Esophagus squamous epithelium (tissue), 5 donors: ENCODE measurements at regions not wholly inside any gene's neighbourhood (a gene's known extent, or its start where the extent isn't known, plus 50 kb on each side); places are given as distances from the start of the nearest gene placed in this dataset.
"Not testable (repeated sequence)": the region's sequence is repeated elsewhere in the genome, so short reads cannot be mapped to it uniquely, and the experiment has no call there.

ENCODE experiments used
- DNase-seq: peaks from one replicate; lab custom pipeline; 2025; lab: John Stamatoyannopoulos, UW
- H3K27ac ChIP-seq, 4 donors: fragments of 200-600 bp; sonication (generic); one replicate each; pipeline ENCODE4 v1.5.1; 2016 to 2019; ENCODE audit warnings: mild to moderate bottlenecking in 1 of 4
- H3K27me3 ChIP-seq, 4 donors: fragments of 200-600 bp; sonication (generic); 1 replicate in 3 of 4; 2 replicates in 1 of 4; pipeline versions ENCODE4 v1.5.1 to v1.6.0; 2017 to 2021; ENCODE audit warnings: antibody characterized with exemption in 1 of 4
- H3K36me3 ChIP-seq, 3 donors: fragments of 200-600 bp; sonication (generic); one replicate each; pipeline ENCODE4 v1.5.1; 2016 to 2019
- H3K4me1 ChIP-seq, 3 donors: fragments of 200-600 bp; sonication (generic); one replicate each; pipeline ENCODE4 v1.5.1; 2017 to 2019
- H3K4me3 ChIP-seq, 4 donors: fragments of 200-600 bp; sonication (generic); 1 replicate in 3 of 4; 2 replicates in 1 of 4; pipeline ENCODE4 v1.5.1; 2016 to 2019; ENCODE audit warnings: mild to moderate bottlenecking in 2 of 4, moderate library complexity in 1 of 4
- H3K9me3 ChIP-seq, 3 donors: fragments of 200-600 bp; sonication (generic); one replicate each; pipeline ENCODE4 v1.5.1; 2016 to 2019
- CTCF ChIP-seq, 6 experiments: fragments of 450-650 bp in 4 of 6; fragments of 200-600 bp in 2 of 6; sonication (generic) in 2 of 6; IDR thresholded peaks; one replicate each; pipeline ENCODE4 v1.5.1; 2016 to 2019; ENCODE audit warnings: antibody characterized with exemption in 6 of 6, mild to moderate bottlenecking in 4 of 6, moderate library complexity in 4 of 6
- POLR2A ChIP-seq, 4 donors: fragments of 450-650 bp; IDR thresholded peaks; one replicate each; pipeline ENCODE4 v1.6.1; 2017; ENCODE audit warnings: antibody characterized with exemption in 4 of 4, mild to moderate bottlenecking in 4 of 4, moderate library complexity in 3 of 4
- WGBS, 2 donors: methylation state at CpG; one replicate each; pipeline ENCODE4 v1.1.5; 2018; 5-methylcytosine and 5-hydroxymethylcytosine counted together
- intact Hi-C: fragments of 100-400 bp; cut with DNase I; formaldehyde crosslinking; loops from one replicate; pipeline ENCODE4 v1.15.0; 2022
- donor health status: DM: yes; HTN: yes; CAD: no.

GRCh38 chr11:33953289-33953688, 61.4 kb upstream of the LMO2 start:
- Histone ChIP-seq H3K9me3 (no peaks in the 10 kb centered on the region), H3K4me1 (peaks cover 0 to 8% (median 0%) of the 10 kb centered on the region in 3 donors), H3K27me3 (no peaks in the 10 kb centered on the region), H3K4me3 (no peak overlapping the region), H3K27ac (no peak overlapping the region), H3K36me3 (no peaks in the 10 kb centered on the region)
- no peak for DNase-seq
- intact Hi-C loops: no loop called here
- TF ChIP-seq CTCF (IDR thresholded peaks at IDR 0.05) (no peak), POLR2A (IDR thresholded peaks at IDR 0.05) (no peak)
- 30 to 38% methylated on average over 5 of the region's 5 CpGs for WGBS, 2 donors

DNA sequence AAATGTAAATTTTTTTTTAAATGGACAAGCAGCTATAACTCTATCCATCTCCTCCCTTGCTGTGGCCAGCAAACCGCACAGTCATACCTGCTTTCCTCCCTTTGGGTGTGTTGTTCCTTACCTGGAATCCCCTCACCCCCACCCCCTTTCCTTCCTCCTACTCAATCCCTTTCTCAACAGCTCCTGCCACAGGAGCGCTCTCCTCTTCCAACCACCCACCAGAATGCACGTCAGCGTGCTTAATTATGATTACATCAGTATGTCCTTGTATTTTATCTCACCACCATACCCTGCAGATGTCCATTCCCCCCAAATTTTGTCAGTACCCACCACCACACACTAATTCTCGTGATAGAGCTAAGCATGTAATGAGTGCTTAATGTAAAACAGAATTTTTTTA, 60.9 kb upstream of the LMO2 start:
- no peaks in the 10 kb centered on the region for H3K36me3 ChIP-seq
- intact Hi-C loops: no loop called here
- no peaks in the 10 kb centered on the region for H3K9me3 ChIP-seq
- H3K4me1 ChIP-seq: peaks cover 0 to 8% (median 0%) of the 10 kb centered on the region in 3 donors
- WGBS, 2 donors: 72 to 78% methylated on average over 5 of the region's 5 CpGs
- H3K27me3 ChIP-seq: no peaks in the 10 kb centered on the region
- no peak for TF ChIP-seq POLR2A (IDR thresholded peaks at IDR 0.05)
- TF ChIP-seq CTCF (IDR thresholded peaks at IDR 0.05): no peak
- DNase-seq: no peak
- H3K4me3 ChIP-seq: no peak overlapping the region
- no peak overlapping the region for H3K27ac ChIP-seq

- H3K27ac ChIP-seq: no peak overlapping the region
- H3K9me3 ChIP-seq: no peaks in the 10 kb centered on the region
- peaks cover 0 to 8% (median 0%) of the 10 kb centered on the region in 3 donors for H3K4me1 ChIP-seq
- intact Hi-C loops: no loop called here
- 82 to 91% methylated on average over 6 to 8 of the region's 8 CpGs for WGBS, 2 donors
- no peak for DNase-seq
- no peak for TF ChIP-seq CTCF (IDR thresholded peaks at IDR 0.05)
- no peak for TF ChIP-seq POLR2A (IDR thresholded peaks at IDR 0.05)
- H3K36me3 ChIP-seq: no peaks in the 10 kb centered on the region
- H3K27me3 ChIP-seq: no peaks in the 10 kb centered on the region
- no peak overlapping the region for H3K4me3 ChIP-seq
Measured at GRCh38 chr11:33949252-33949913, 57.5 kb upstream of the LMO2 start.

GRCh38 chr11:33948494-33948893, 56.6 kb upstream of the LMO2 start:
- intact Hi-C loops: no loop called here
- WGBS, 2 donors: 54 to 70% methylated on average over 2 of the region's 2 CpGs

DNA sequence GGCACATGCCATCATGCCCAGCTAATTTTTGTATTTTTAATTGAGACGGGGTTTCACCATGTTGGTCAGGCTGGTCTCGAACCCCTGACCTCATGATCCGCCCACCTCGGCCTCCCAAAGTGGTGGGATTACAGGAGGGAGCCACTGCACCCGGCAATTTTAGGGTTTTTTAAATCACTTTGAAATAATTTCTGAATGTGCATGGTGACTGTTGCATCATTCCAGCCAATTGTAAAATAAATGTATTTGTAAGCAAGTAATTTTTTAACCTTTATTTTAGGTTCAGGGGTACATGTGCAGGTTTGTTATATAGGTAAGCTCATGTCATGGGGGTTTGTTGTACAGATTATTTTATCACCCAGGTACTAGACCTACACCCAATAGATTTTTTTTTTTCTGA, 56.0 kb upstream of the LMO2 start:
- DNase-seq, H3K36me3 ChIP-seq, H3K9me3 ChIP-seq, intact Hi-C loops, H3K27me3 ChIP-seq, H3K27ac ChIP-seq, H3K4me3 ChIP-seq: not testable (repeated sequence)
- peaks cover 0 to 11% (median 0%) of the 10 kb centered on the region in 3 donors for H3K4me1 ChIP-seq
- WGBS, 2 donors: 92 to 94% methylated on average over 5 of the region's 5 CpGs

More at GRCh38 chr11:33948494-33948893, 56.6 kb upstream of the LMO2 start:
- Histone ChIP-seq H3K27ac (no peak overlapping the region), H3K4me3 (no peak overlapping the region), H3K27me3 (no peaks in the 10 kb centered on the region), H3K9me3 (no peaks in the 10 kb centered on the region), H3K4me1 (peaks cover 0 to 11% (median 0%) of the 10 kb centered on the region in 3 donors), H3K36me3 (no peaks in the 10 kb centered on the region)
- DNase-seq: no peak
- TF ChIP-seq POLR2A (IDR thresholded peaks at IDR 0.05) (no peak), CTCF (IDR thresholded peaks at IDR 0.05) (no peak)
